OCI-LY3 (cell line): ENCODE measurements at regions not wholly inside any gene's neighbourhood (a gene's known extent, or its start where the extent isn't known, plus 50 kb on each side); places are given as distances from the start of the nearest gene placed in this dataset.
"Not testable (repeated sequence)": the region's sequence is repeated elsewhere in the genome, so short reads cannot be mapped to it uniquely, and the experiment has no call there.

Experiments used
- H2AFZ ChIP-seq: fragments of 200-600, 300-600 bp; shearing (Covaris generic); 2 replicates; pipeline ENCODE4 v1.6.0; 2014; ENCODE audit warnings: antibody characterized with exemption, low read depth, low read length
- H3K27ac ChIP-seq: fragments of 200-600, 300-600 bp; sonication (generic); 2 replicates; pipeline ENCODE4 v1.5.1; 2014; ENCODE audit warnings: mild to moderate bottlenecking, low read length, moderate library complexity, mixed read lengths
- H3K27me3 ChIP-seq: fragments of 200-600, 300-600 bp; sonication (generic); 2 replicates; pipeline ENCODE4 v1.6.1; 2014; ENCODE audit warnings: low read depth, low read length, mixed read lengths
- H3K36me3 ChIP-seq: fragments of 200-600, 300-600 bp; sonication (generic); replicated peaks from 2 replicates; pipeline ENCODE3; 2014; ENCODE audit warnings: low read depth, low read length, mixed read lengths
- H3K4me1 ChIP-seq: fragments of 300-600, 200-600 bp; sonication (generic); 2 replicates; pipeline ENCODE4 v1.6.1; 2014; ENCODE audit warnings: low read length, mixed read lengths
- H3K4me2 ChIP-seq: fragments of 200-600, 300-600 bp; sonication (generic); 2 replicates; pipeline ENCODE4 v1.6.1; 2014; ENCODE audit warnings: low read length, mixed read lengths
- H3K4me3 ChIP-seq: fragments of 300-600, 200-600 bp; sonication (generic); 2 replicates; pipeline ENCODE4 v1.5.1; 2014; ENCODE audit warnings: antibody characterized with exemption, mild to moderate bottlenecking, low read length, moderate library complexity
- H3K79me2 ChIP-seq: fragments of 300-600, 200-600 bp; shearing (Covaris generic); 2 replicates; pipeline ENCODE4 v1.6.1; 2014; ENCODE audit warnings: mild to moderate bottlenecking, low read length, mixed read lengths
- H3K9ac ChIP-seq: fragments of 300-600, 200-600 bp; shearing (Covaris generic); 2 replicates; pipeline ENCODE4 v1.6.0; 2014; ENCODE audit warnings: mild to moderate bottlenecking, low read length, moderate library complexity
- H3K9me3 ChIP-seq: fragments of 200-600, 300-600 bp; shearing (Covaris generic); 2 replicates; pipeline ENCODE4 v1.6.1; 2014; ENCODE audit warnings: low read length, mixed read lengths; ENCODE audit not compliant: insufficient read depth
- H4K20me1 ChIP-seq: fragments of 200-600, 300-600 bp; sonication (generic); 2 replicates; pipeline ENCODE4 v1.6.1; 2016; ENCODE audit warnings: low read length, mixed read lengths; ENCODE audit not compliant: insufficient read depth
- CTCF ChIP-seq: fragments of 200-600, 300-600 bp; sonication (generic); IDR thresholded peaks from 2 replicates; pipeline ENCODE4 v1.5.1; 2014; ENCODE audit warnings: antibody characterized with exemption, low read length, low read depth
- EZH2phosphoT487 ChIP-seq: fragments of 200-600 bp; shearing (Covaris generic); IDR thresholded peaks from 2 replicates; pipeline ENCODE4 v1.6.1; 2018; ENCODE audit warnings: antibody characterized with exemption, mixed run types, low read depth

- no peak for TF ChIP-seq CTCF
- TF ChIP-seq EZH2phosphoT487: no peak
- H3K4me2 ChIP-seq: no peak overlapping the region
- H3K36me3 ChIP-seq: no peaks in the 10 kb centered on the region
- H4K20me1 ChIP-seq: no peaks in the 10 kb centered on the region
- H3K9ac ChIP-seq: no peak overlapping the region
- no peak overlapping the region for H3K27ac ChIP-seq
- no peaks in the 10 kb centered on the region for H3K9me3 ChIP-seq
- no peaks in the 10 kb centered on the region for H3K79me2 ChIP-seq
- no peaks in the 10 kb centered on the region for H3K27me3 ChIP-seq
- H3K4me1 ChIP-seq: no peaks in the 10 kb centered on the region
- no peak overlapping the region for H2AFZ ChIP-seq
- no peak overlapping the region for H3K4me3 ChIP-seq
These were observed 163.5 kb downstream of the GOLGA6L4 start for GRCh38 chr15:84398763-84399701.

GRCh38 chr15:84400017-84400740, 164.6 kb downstream of the GOLGA6L4 start:
- no peak overlapping the region for H3K4me2 ChIP-seq
- H3K27ac ChIP-seq: no peak overlapping the region
- no peak overlapping the region for H2AFZ ChIP-seq
- H3K36me3 ChIP-seq: no peaks in the 10 kb centered on the region
- no peak overlapping the region for H3K9ac ChIP-seq
- no peaks in the 10 kb centered on the region for H3K27me3 ChIP-seq
- no peaks in the 10 kb centered on the region for H3K79me2 ChIP-seq
- no peaks in the 10 kb centered on the region for H3K4me1 ChIP-seq
- TF ChIP-seq CTCF (no peak), EZH2phosphoT487 (no peak)
- H3K9me3 ChIP-seq: no peaks in the 10 kb centered on the region
- H4K20me1 ChIP-seq: no peaks in the 10 kb centered on the region
- no peak overlapping the region for H3K4me3 ChIP-seq

DNA sequence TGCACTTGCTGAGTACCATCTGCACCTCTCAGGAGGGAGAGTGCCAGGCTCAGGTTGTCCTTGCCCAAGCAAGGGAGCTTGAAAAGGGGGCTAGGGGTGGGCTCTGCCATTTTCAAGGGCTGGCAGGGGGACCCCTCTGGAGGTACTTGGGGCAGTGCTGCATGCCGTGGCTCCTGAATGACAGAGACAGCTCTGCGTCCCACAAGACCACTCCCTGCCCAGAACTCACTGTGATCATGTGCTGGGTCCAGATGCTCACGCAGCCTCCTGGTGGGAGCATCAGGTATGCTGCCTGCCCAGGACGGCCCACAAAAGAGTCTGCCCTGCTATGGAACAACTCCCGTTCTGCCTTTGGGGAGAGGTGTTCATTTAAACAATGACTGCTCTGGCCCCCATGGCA, 165.2 kb downstream of the GOLGA6L4 start:
- H3K4me1 ChIP-seq: no peaks in the 10 kb centered on the region
- H3K9me3 ChIP-seq: no peaks in the 10 kb centered on the region
- TF ChIP-seq EZH2phosphoT487 (no peak), CTCF (no peak)
- no peaks in the 10 kb centered on the region for H3K27me3 ChIP-seq
- H2AFZ ChIP-seq: no peak overlapping the region
- no peaks in the 10 kb centered on the region for H3K79me2 ChIP-seq
- H3K4me3 ChIP-seq: no peak overlapping the region
- H3K9ac ChIP-seq: no peak overlapping the region
- no peaks in the 10 kb centered on the region for H3K36me3 ChIP-seq
- H4K20me1 ChIP-seq: no peaks in the 10 kb centered on the region
- no peak overlapping the region for H3K27ac ChIP-seq
- H3K4me2 ChIP-seq: no peak overlapping the region

DNA sequence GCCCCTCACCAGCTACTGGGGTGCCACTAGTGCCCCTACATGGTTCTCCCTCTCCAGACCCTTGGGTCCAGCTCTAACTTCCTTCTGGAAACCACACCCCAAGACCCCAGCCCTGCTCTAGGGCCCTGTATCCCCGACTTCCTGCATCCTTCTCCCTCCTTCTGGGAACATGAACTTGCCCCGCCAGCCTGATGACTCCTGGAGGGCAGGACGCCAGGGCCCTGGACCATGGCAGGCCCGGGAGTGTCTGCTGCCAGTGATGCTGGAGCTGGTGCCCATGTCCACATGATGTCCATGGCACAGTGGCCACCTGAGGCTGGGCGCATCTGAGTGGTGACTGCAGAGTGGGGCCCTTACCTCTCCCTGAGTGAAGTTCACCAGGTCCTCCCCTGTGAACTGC, 165.9 kb downstream of the GOLGA6L4 start:
- not testable (repeated sequence) for H4K20me1 ChIP-seq, H3K4me2 ChIP-seq, H3K9ac ChIP-seq, H3K36me3 ChIP-seq, H3K9me3 ChIP-seq, H3K4me3 ChIP-seq, H3K27ac ChIP-seq, H2AFZ ChIP-seq, H3K79me2 ChIP-seq, H3K4me1 ChIP-seq, H3K27me3 ChIP-seq

GRCh38 chr15:84401891-84402840, 166.6 kb downstream of the GOLGA6L4 start:
- H3K36me3 ChIP-seq, H2AFZ ChIP-seq, H3K4me3 ChIP-seq, H3K4me2 ChIP-seq, H3K27me3 ChIP-seq, H3K9me3 ChIP-seq, H3K9ac ChIP-seq, H3K4me1 ChIP-seq, H3K27ac ChIP-seq, H3K79me2 ChIP-seq, H4K20me1 ChIP-seq: not testable (repeated sequence)
